ENCODE measurements at regions not wholly inside any gene's neighbourhood (a gene's known extent, or its start where the extent isn't known, plus 50 kb on each side); places are given as distances from the start of the nearest gene placed in this dataset.

DNA sequence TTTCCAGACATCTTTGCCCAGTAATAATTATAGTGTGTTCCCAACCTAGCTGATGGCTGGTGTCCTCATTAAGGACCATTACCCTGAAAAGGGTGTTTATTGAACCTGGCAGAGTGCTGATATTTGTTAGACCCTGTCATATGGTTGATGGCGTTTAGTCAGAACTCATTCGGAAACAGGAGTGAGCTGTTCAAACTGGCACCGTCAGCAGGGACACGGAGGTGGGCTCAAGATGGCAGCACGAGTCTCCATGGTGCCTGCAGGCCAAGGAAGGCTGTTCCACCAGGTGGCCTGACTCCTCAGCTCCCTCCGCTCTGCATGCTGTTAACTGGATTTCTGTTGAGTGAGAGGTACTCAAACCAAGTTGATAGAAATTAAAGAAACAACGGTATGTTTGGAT lies 589.1 kb upstream of the MGMT start:
- H3K27ac ChIP-seq (ENCODE audit: extremely low read depth, low read depth, low read length): no peak overlapping the region
- intact Hi-C loops (cut with micrococcal nuclease): no loop called here
- TF ChIP-seq U2AF1 (optimal IDR thresholded peaks at IDR 0.05; ENCODE audit: low read depth, low read length) (no peak), SRSF7 (optimal IDR thresholded peaks at IDR 0.05; ENCODE audit: low read depth, low read length) (no peak), GABPA (tag; conservative IDR thresholded peaks at IDR 0.05; ENCODE audit: low read depth) (no peak), GTF2B (IDR thresholded peaks at IDR 0.05; ENCODE audit: extremely low read depth, insufficient read length) (no peak), CUX1 (CRISPR knock-in tag; IDR thresholded peaks at IDR 0.05) (no peak), ELK3 (CRISPR knock-in tag; IDR thresholded peaks at IDR 0.05) (no peak), ZNF316 (IDR thresholded peaks at IDR 0.05) (no peak), PHB (CRISPR knock-in tag; IDR thresholded peaks at IDR 0.05) (no peak), IFI16 (CRISPR knock-in tag; IDR thresholded peaks at IDR 0.05) (no peak), MEIS2 (IDR thresholded peaks at IDR 0.05; ENCODE audit: partially characterized antibody) (no peak), ELF4 (CRISPR knock-in tag; IDR thresholded peaks at IDR 0.05) (no peak), ZNF830 (CRISPR knock-in tag; IDR thresholded peaks at IDR 0.05) (no peak), HIVEP1 (CRISPR knock-in tag; IDR thresholded peaks at IDR 0.05) (no peak)
- TF ChIP-seq, protein P1, sequence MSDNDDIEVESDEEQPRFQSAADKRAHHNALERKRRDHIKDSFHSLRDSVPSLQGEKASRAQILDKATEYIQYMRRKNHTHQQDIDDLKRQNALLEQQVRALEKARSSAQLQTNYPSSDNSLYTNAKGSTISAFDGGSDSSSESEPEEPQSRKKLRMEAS (CRISPR knock-in tag; IDR thresholded peaks at IDR 0.05): no peak
- TF ChIP-seq, protein P2, sequence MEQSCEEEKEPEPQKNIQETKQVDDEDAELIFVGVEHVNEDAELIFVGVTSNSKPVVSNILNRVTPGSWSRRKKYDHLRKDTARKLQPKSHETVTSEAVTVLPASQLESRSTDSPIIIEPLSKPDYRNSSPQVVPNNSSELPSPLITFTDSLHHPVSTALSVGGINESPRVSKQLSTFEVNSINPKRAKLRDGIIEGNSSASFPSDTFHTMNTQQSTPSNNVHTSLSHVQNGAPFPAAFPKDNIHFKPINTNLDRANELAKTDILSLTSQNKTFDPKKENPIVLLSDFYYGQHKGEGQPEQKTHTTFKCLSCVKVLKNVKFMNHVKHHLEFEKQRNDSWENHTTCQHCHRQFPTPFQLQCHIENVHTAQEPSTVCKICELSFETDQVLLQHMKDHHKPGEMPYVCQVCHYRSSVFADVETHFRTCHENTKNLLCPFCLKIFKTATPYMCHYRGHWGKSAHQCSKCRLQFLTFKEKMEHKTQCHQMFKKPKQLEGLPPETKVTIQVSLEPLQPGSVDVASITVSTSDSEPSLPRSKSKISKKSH (CRISPR knock-in tag; IDR thresholded peaks at IDR 0.05): no peak
- no peak overlapping the region for H3K4me2 ChIP-seq (ENCODE audit: insufficient read depth, low read length)
- FAIRE-seq: no peak
- no peak overlapping the region for H3K4me3 ChIP-seq
- in situ Hi-C loops (cut with MboI): no loop called here
- no peak overlapping the region for H3K9ac ChIP-seq (ENCODE audit: insufficient read depth in 1 of 2, low read depth in 2 of 2, low read length in 2 of 2)
- ChIA-PET POLR2A (no interaction called here), CTCF (ENCODE audit: low intra/inter-chr PET ratio) (no interaction called here)
- no peak for DNase-seq (ENCODE audit: extremely low read depth in 1 of 4, low spot score in 3 of 4)
- H3K79me2 ChIP-seq (ENCODE audit: control insufficient read depth, insufficient read depth, low read length): no peaks in the 10 kb centered on the region
- no peaks in the 10 kb centered on the region for H3K4me1 ChIP-seq (replicated peaks in 1 of 2; ENCODE audit: control insufficient read depth in 2 of 2, insufficient read depth in 2 of 2, low read length in 2 of 2)
- no peaks in the 10 kb centered on the region for H4K20me1 ChIP-seq (replicated peaks; ENCODE audit: control insufficient read depth, insufficient read depth, low read length)
- H3K27me3 ChIP-seq (ENCODE audit: control insufficient read depth in 2 of 2, insufficient read depth in 2 of 2, low read length in 2 of 2): no peaks in the 10 kb centered on the region
- H3K9me3 ChIP-seq (replicated peaks; ENCODE audit: control insufficient read depth, insufficient read depth, low read depth, low read length): no peaks in the 10 kb centered on the region
- no peaks in the 10 kb centered on the region for H3K36me3 ChIP-seq (ENCODE audit: control insufficient read depth, insufficient read depth, low read length)
- WGBS (ENCODE audit: insufficient coverage, low coverage, missing lambda C conversion rate): 0% methylated on average over 6 of the region's 7 CpGs
- no peaks in the 10 kb centered on the region for H3K9me1 ChIP-seq (ENCODE audit: control insufficient read depth, insufficient read depth, low read length)
- no peak for ATAC-seq
- no TSS peak for BruUV-seq (replicated peaks)
- H2AFZ ChIP-seq (ENCODE audit: low read depth, low read length): no peak overlapping the region

All from K562 (cell line).